HCT116 (cell line): ENCODE measurements at regions not wholly inside any gene's neighbourhood (a gene's known extent, or its start where the extent isn't known, plus 50 kb on each side); places are given as distances from the start of the nearest gene placed in this dataset.

ENCODE experiments used
- ATAC-seq: fragments of 200-7000 bp; cut with Tn5 transposase; 2 replicates; pipeline ENCODE4 v1.9.1; 2020; ENCODE audit warnings: mild to moderate bottlenecking, moderate library complexity
- BruUV-seq: library from RNA; stranded (reverse); fragments of 400-500 nt; replicated peaks from 2 replicates; lab custom pipeline; 2021; lab: Mats Ljungman, UMichigan
- CTCF ChIA-PET: fragments of 300-600 bp; sonication (Branson Sonifier 250); formaldehyde crosslinking; loops from one replicate; lab custom pipeline; 2021; ENCODE audit warnings: antibody characterized with exemption; lab: Charles Lee
- POLR2A ChIA-PET: fragments of 300-600, 350-600 bp; sonication (Branson Sonifier 250); formaldehyde crosslinking; loops from one replicate; lab custom pipeline; 2021; ENCODE audit warnings: antibody characterized with exemption; lab: Charles Lee
- RAD21 ChIA-PET, 2 experiments: fragments of 300-600 bp; sonication (Branson Sonifier 250); formaldehyde crosslinking; loops; one replicate each; lab custom pipeline; 2023; ENCODE audit warnings: low total read pairs in 2 of 2; ENCODE audit not compliant: uncharacterized antibody in 2 of 2, unreplicated experiment in 2 of 2, low non-redundant PET in 1 of 2; lab: Charles Lee
- DNase-seq: peaks from one replicate; pipeline ENCODE4 v3.0.0-alpha.2; 2010; ENCODE audit warnings: low read depth, low spot score
- H2AFZ ChIP-seq: fragments of 200-600 bp; shearing (Covaris generic), sonication (generic); 2 replicates; pipeline ENCODE4 v1.6.1; 2017; ENCODE audit warnings: low read depth, mixed run types, mixed read lengths, antibody characterized with exemption, low read length; ENCODE audit not compliant: poor library complexity, severe bottlenecking
- H3K27ac ChIP-seq: 2 replicates; pipeline ENCODE4 v1.5.1; 2012; ENCODE audit warnings: low read depth, low read length
- H3K27me3 ChIP-seq: fragments of 200-600 bp; sonication (generic); 2 replicates; pipeline ENCODE4 v1.6.1; 2016; ENCODE audit warnings: mixed run types, low read length, mixed read lengths; ENCODE audit not compliant: insufficient read depth
- H3K36me3 ChIP-seq, 2 experiments: fragments of 200-500 bp in 1 of 2; fragments of 200-600 bp in 1 of 2; sonication (Bioruptor generic) in 1 of 2; sonication (generic) in 1 of 2; 2 replicates each; pipeline versions ENCODE4 v1.5.1 to v1.6.1; 2014 to 2016; ENCODE audit warnings: low read length in 2 of 2, inconsistent platforms in 1 of 2, mixed read lengths in 1 of 2, mixed run types in 1 of 2; ENCODE audit not compliant: insufficient read depth in 2 of 2, control insufficient read depth in 1 of 2
- H3K4me1 ChIP-seq, 2 experiments: fragments of 200-600 bp in 1 of 2; sonication (generic) in 1 of 2; 2 replicates each; pipeline versions ENCODE4 v1.5.1 to v1.6.1; 2012 to 2017; ENCODE audit warnings: low read length in 2 of 2, inconsistent platforms in 1 of 2, mild to moderate bottlenecking in 1 of 2, mixed read lengths in 1 of 2, mixed run types in 1 of 2, moderate library complexity in 1 of 2; ENCODE audit not compliant: insufficient read depth in 2 of 2, control insufficient read depth in 1 of 2
- H3K4me2 ChIP-seq: fragments of 200-600 bp; sonication (generic); 2 replicates; pipeline ENCODE4 v1.6.1; 2017; ENCODE audit warnings: mixed run types, low read length, mixed read lengths
- H3K4me3 ChIP-seq, 2 experiments: fragments of 200-600 bp in 1 of 2; sonication (generic) in 1 of 2; replicated peaks in 1 of 2; 2 replicates each; pipeline ENCODE4 v1.5.1; 2011 to 2016; ENCODE audit warnings: low read length in 2 of 2, control low read depth in 1 of 2, low read depth in 1 of 2, mild to moderate bottlenecking in 1 of 2, mixed read lengths in 1 of 2, mixed run types in 1 of 2
- H3K79me2 ChIP-seq: fragments of 200-600 bp; sonication (generic); 2 replicates; pipeline ENCODE4 v1.6.1; 2017; ENCODE audit warnings: mild to moderate bottlenecking, mixed run types, low read length, moderate library complexity, mixed read lengths; ENCODE audit not compliant: insufficient read depth
- H3K9ac ChIP-seq: fragments of 200-600 bp; sonication (generic); 2 replicates; pipeline ENCODE4 v1.6.1; 2016; ENCODE audit warnings: low read length, mixed read lengths
- H3K9me2 ChIP-seq: fragments of 200-600 bp; sonication (generic), shearing (Covaris generic); 2 replicates; pipeline ENCODE4 v1.6.1; 2017; ENCODE audit warnings: mixed run types, mild to moderate bottlenecking, moderate library complexity; ENCODE audit not compliant: insufficient read depth
- H3K9me3 ChIP-seq, 2 experiments: fragments of 200-500 bp in 1 of 2; fragments of 200-600 bp in 1 of 2; sonication (Bioruptor generic) in 1 of 2; sonication (generic) in 1 of 2; 2 replicates each; pipeline ENCODE4 v1.6.1; 2014 to 2017; ENCODE audit warnings: low read length in 2 of 2, mixed read lengths in 2 of 2, inconsistent platforms in 1 of 2, low read depth in 1 of 2, mild to moderate bottlenecking in 1 of 2, mixed run types in 1 of 2, moderate library complexity in 1 of 2; ENCODE audit not compliant: control insufficient read depth in 1 of 2, insufficient read depth in 1 of 2
- H4K20me1 ChIP-seq: fragments of 200-600 bp; sonication (generic), shearing (Covaris generic); 2 replicates; pipeline ENCODE4 v1.6.1; 2017; ENCODE audit warnings: mixed run types, mild to moderate bottlenecking, moderate library complexity; ENCODE audit not compliant: insufficient read depth
- ATF3 ChIP-seq: IDR thresholded peaks from 2 replicates; pipeline ENCODE4 v1.6.1; 2012
- EGR1 ChIP-seq: IDR thresholded peaks from 2 replicates; pipeline ENCODE4 v1.6.1; 2012; ENCODE audit warnings: low read depth
- EZH2phosphoT487 ChIP-seq: fragments of 200-600 bp; IDR thresholded peaks from 2 replicates; pipeline ENCODE4 v1.6.1; 2018; ENCODE audit warnings: antibody characterized with exemption, borderline replicate concordance
- REST ChIP-seq: IDR thresholded peaks from 2 replicates; pipeline ENCODE4 v1.6.1; 2012; ENCODE audit warnings: low read depth
- SIN3A ChIP-seq: IDR thresholded peaks from 2 replicates; pipeline ENCODE4 v1.6.1; 2012; ENCODE audit warnings: low read depth
- YY1 ChIP-seq: IDR thresholded peaks from 2 replicates; pipeline ENCODE4 v1.6.1; 2011; ENCODE audit warnings: low read length, low read depth, moderate library complexity, mild to moderate bottlenecking; ENCODE audit not compliant: insufficient replicate concordance; ENCODE audit errors: extremely low read depth
- intact Hi-C: fragments of 100-400 bp; cut with micrococcal nuclease; formaldehyde crosslinking; loops from 2 replicates; pipeline ENCODE4 v1.10.0; 2022

- TF ChIP-seq ATF3, result no peak
Measured at GRCh38 chr9:85224729-85225128, 517.0 kb downstream of the AGTPBP1 start (continued).

GRCh38 chr9:85224301-85224700, 517.5 kb downstream of the AGTPBP1 start:
- no TSS peak for BruUV-seq
- H3K9me2 ChIP-seq, result no peaks in the 10 kb centered on the region
- H3K4me2 ChIP-seq, result peak overlapping the region; percentile 52
- H3K27me3 ChIP-seq, result no peaks in the 10 kb centered on the region; the same call in 1 of the 2 replicates
- RAD21 ChIA-PET, result no interaction called here
- H2AFZ ChIP-seq, result peak overlapping the region; percentile 12
- H3K4me3 ChIP-seq, result peak overlapping the region in 1 of 2 experiments; percentile 15; a peak in 1 of 4 replicates
- no peak for TF ChIP-seq SIN3A
- no peak for TF ChIP-seq EZH2phosphoT487
- TF ChIP-seq EGR1, result no peak
- no peak for TF ChIP-seq YY1
- no peak for TF ChIP-seq REST
- H3K79me2 ChIP-seq, result no peaks in the 10 kb centered on the region
- H3K9me3 ChIP-seq, result no peaks in the 10 kb centered on the region
- peak overlapping the region; percentile 53; the same call in 1 of the 2 replicates for H3K27ac ChIP-seq
- DNase-seq, result no peak
- POLR2A ChIA-PET, result interaction anchor here (0.8 kb wide), 1 partner anchor 12 kb away, joined by 3 read pairs; no protein-coding TSS in a partner anchor
- H4K20me1 ChIP-seq, result no peaks in the 10 kb centered on the region
- ATAC-seq, result peak; percentile 34; the same call in 1 of the 2 replicates
- intact Hi-C loops, result no loop called here
- H3K9ac ChIP-seq, result no peak overlapping the region
- peaks cover 4 to 25% of the 10 kb centered on the region in 2 experiments; a peak in 3 of 4 replicates for H3K4me1 ChIP-seq
- H3K36me3 ChIP-seq, result no peaks in the 10 kb centered on the region
- CTCF ChIA-PET, result interaction anchor here (1.6 kb wide), 1 partner anchor 12 kb away, joined by 4 read pairs; no protein-coding TSS in a partner anchor
